Type B pancreatic cell (in vitro differentiated cells): ENCODE measurements at regions not wholly inside any gene's neighbourhood (a gene's known extent, or its start where the extent isn't known, plus 50 kb on each side); places are given as distances from the start of the nearest gene placed in this dataset.

Experiments used
- DNase-seq: peaks from one replicate; pipeline ENCODE4 v3.0.0; 2021; ENCODE audit warnings: mixed read lengths; ENCODE audit not compliant: unreplicated experiment; ENCODE audit errors: extremely low spot score
- H3K27ac Mint-ChIP-seq: 2 replicates; pipeline ENCODE4 v1.8.0; 2021; ENCODE audit warnings: mild to moderate bottlenecking, mixed read lengths
- H3K27me3 Mint-ChIP-seq: 2 replicates; pipeline ENCODE4 v1.8.0; 2021; ENCODE audit warnings: mixed read lengths
- H3K36me3 Mint-ChIP-seq: 2 replicates; pipeline ENCODE4 v1.8.0; 2021; ENCODE audit warnings: mixed read lengths
- H3K4me1 Mint-ChIP-seq: one replicate; pipeline ENCODE4 v1.8.0; 2021; ENCODE audit warnings: mixed read lengths; ENCODE audit not compliant: unreplicated experiment
- H3K4me3 Mint-ChIP-seq: 2 replicates; pipeline ENCODE4 v1.8.0; 2021; ENCODE audit warnings: mild to moderate bottlenecking, mixed read lengths
- H3K9me3 Mint-ChIP-seq: 2 replicates; pipeline ENCODE4 v1.8.0; 2021; ENCODE audit warnings: mixed read lengths
- CTCF ChIP-seq: fragments of 200-600 bp; sonication (generic); conservative IDR thresholded peaks from 2 replicates; pipeline ENCODE4 v1.5.0; 2021; ENCODE audit warnings: antibody characterized with exemption, mild to moderate bottlenecking

DNA sequence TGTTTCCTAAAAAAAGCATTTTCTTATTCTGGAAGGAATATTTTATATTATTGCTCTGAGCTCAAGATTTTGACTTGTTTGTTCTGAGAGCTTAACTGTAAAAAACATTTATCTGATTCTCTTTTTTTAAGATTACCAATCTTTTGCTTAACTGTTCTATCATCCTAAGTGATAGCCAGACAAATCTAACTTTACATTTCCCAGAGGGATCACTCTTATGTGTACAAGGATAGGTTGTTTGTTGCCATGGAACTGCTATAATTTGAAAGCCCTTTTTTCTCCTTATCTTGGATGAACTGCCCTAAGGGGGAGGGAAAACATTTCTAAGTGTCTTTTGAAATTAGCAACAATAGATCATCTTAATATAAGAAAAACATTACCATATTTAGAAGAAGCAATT is 494.7 kb downstream of the TRAM1L1 start:
- Mint-ChIP-seq H3K27me3 (no peaks in the 10 kb centered on the region), H3K36me3 (no peaks in the 10 kb centered on the region), H3K4me1 (peaks cover 8% of the 10 kb centered on the region), H3K9me3 (no peaks in the 10 kb centered on the region), H3K4me3 (no peak overlapping the region), H3K27ac (no peak overlapping the region)
- no peak for DNase-seq
- no peak for TF ChIP-seq CTCF

DNA sequence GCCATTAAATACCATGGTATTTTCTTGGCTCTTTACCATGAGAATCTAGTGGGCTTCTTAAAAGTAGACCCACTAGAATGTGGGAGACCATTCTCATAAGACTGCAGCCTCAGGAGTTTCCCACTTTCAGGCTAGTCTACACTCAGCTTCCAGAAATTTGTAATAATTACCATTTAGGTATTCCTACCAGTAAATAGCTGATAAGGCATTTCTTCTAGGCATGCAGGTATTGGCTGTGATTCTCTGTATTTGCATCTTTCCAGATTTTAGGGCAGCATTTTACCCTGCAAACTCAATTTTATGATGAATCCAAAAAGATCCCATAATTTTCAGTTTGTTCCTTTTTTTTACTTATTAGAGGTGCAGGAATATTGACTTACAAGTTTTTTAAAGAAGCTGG is 496.6 kb downstream of the TRAM1L1 start:
- Mint-ChIP-seq H3K4me1 (peaks cover 8% of the 10 kb centered on the region), H3K36me3 (no peaks in the 10 kb centered on the region), H3K27me3 (no peaks in the 10 kb centered on the region)

GRCh38 chr4:116585246-116585645 is 500.1 kb downstream of the TRAM1L1 start:
- DNase-seq = no peak
- no peak overlapping the region for H3K27ac Mint-ChIP-seq
- H3K36me3 Mint-ChIP-seq = no peaks in the 10 kb centered on the region
- H3K9me3 Mint-ChIP-seq = no peaks in the 10 kb centered on the region
- H3K4me3 Mint-ChIP-seq = no peak overlapping the region
- H3K4me1 Mint-ChIP-seq = no peaks in the 10 kb centered on the region
- H3K27me3 Mint-ChIP-seq = no peaks in the 10 kb centered on the region
- no peak for TF ChIP-seq CTCF

More for the DNA sequence above, 496.6 kb downstream of the TRAM1L1 start:
- TF ChIP-seq CTCF = no peak
- DNase-seq = no peak
- Mint-ChIP-seq H3K27ac (no peak overlapping the region), H3K9me3 (no peaks in the 10 kb centered on the region), H3K4me3 (no peak overlapping the region)

- Mint-ChIP-seq H3K36me3 (no peaks in the 10 kb centered on the region), H3K4me3 (no peak overlapping the region), H3K27ac (no peak overlapping the region), H3K27me3 (no peaks in the 10 kb centered on the region), H3K9me3 (peaks cover 5% of the 10 kb centered on the region), H3K4me1 (no peaks in the 10 kb centered on the region)
- no peak for DNase-seq
- no peak for TF ChIP-seq CTCF
These were observed 508.1 kb downstream of the TRAM1L1 start for GRCh38 chr4:116577321-116577720.

DNA sequence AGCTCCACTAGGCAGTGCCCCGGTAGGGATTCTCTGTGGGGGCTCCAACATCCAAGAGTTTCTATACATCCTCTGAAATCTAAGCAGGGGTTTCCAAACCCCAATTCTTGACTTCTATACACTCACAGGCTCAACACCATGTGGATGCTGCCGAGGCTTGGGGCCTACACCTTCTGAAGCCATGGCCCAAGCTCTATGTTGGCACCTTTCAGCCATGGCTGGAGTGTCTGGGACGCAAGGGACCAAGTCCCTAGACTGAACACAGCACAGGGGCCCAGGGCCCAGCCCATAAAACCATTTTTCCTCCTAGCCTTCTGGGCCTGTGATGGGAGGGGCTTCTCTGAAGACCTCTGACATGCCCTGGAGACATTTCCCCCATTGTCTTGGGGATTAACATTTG is 511.8 kb downstream of the TRAM1L1 start:
- H3K9me3 Mint-ChIP-seq = peaks cover 5% of the 10 kb centered on the region
- DNase-seq = no peak
- H3K27me3 Mint-ChIP-seq = no peaks in the 10 kb centered on the region
- no peak overlapping the region for H3K27ac Mint-ChIP-seq
- no peaks in the 10 kb centered on the region for H3K4me1 Mint-ChIP-seq
- no peak overlapping the region for H3K4me3 Mint-ChIP-seq
- no peaks in the 10 kb centered on the region for H3K36me3 Mint-ChIP-seq
- no peak for TF ChIP-seq CTCF

GRCh38 chr4:116561768-116562167 is 523.6 kb downstream of the TRAM1L1 start:
- Mint-ChIP-seq H3K9me3 (no peaks in the 10 kb centered on the region), H3K27ac (no peak overlapping the region), H3K4me3 (no peak overlapping the region), H3K27me3 (no peaks in the 10 kb centered on the region), H3K4me1 (peaks cover 4% of the 10 kb centered on the region), H3K36me3 (no peaks in the 10 kb centered on the region)
- no peak for TF ChIP-seq CTCF
- no peak for DNase-seq
